Mesothelial cell of epicardium (in vitro differentiated cells): ENCODE measurements at regions not wholly inside any gene's neighbourhood (a gene's known extent, or its start where the extent isn't known, plus 50 kb on each side); places are given as distances from the start of the nearest gene placed in this dataset.

ENCODE experiments used
- DNase-seq, 2 experiments: peaks; one replicate each; pipeline ENCODE4 v3.0.0; 2021; ENCODE audit warnings: low spot score in 2 of 2; ENCODE audit not compliant: unreplicated experiment in 2 of 2
- H3K27ac Mint-ChIP-seq: 2 replicates; pipeline ENCODE4 v1.8.0; 2021; ENCODE audit warnings: mixed read lengths
- H3K27me3 Mint-ChIP-seq: 2 replicates; pipeline ENCODE4 v1.8.0; 2021; ENCODE audit warnings: low read depth, mixed read lengths
- H3K36me3 Mint-ChIP-seq: 2 replicates; pipeline ENCODE4 v1.8.0; 2021; ENCODE audit warnings: mixed read lengths
- H3K4me1 Mint-ChIP-seq: 2 replicates; pipeline ENCODE4 v1.8.0; 2021; ENCODE audit warnings: mixed read lengths
- H3K4me3 Mint-ChIP-seq: 2 replicates; pipeline ENCODE4 v1.8.0; 2021; ENCODE audit warnings: mild to moderate bottlenecking, moderate library complexity, mixed read lengths
- H3K9me3 Mint-ChIP-seq: 2 replicates; pipeline ENCODE4 v1.8.0; 2021; ENCODE audit warnings: mixed read lengths
- TF ChIP-seq, protein P1 (sequence below): fragments of 200-600 bp; sonication (generic); IDR thresholded peaks from one replicate; pipeline ENCODE4 v1.5.0; 2021; ENCODE audit warnings: antibody characterized with exemption; ENCODE audit not compliant: unreplicated experiment

GRCh38 chr22:47807506-47807905 lies 1045.1 kb downstream of the TBC1D22A start:
- Mint-ChIP-seq H3K36me3 (no peaks in the 10 kb centered on the region), H3K4me3 (no peak overlapping the region), H3K4me1 (no peaks in the 10 kb centered on the region), H3K27ac (no peak overlapping the region), H3K9me3 (peaks cover 7% of the 10 kb centered on the region), H3K27me3 (no peaks in the 10 kb centered on the region)
- no peak for DNase-seq
- TF ChIP-seq, protein P1, sequence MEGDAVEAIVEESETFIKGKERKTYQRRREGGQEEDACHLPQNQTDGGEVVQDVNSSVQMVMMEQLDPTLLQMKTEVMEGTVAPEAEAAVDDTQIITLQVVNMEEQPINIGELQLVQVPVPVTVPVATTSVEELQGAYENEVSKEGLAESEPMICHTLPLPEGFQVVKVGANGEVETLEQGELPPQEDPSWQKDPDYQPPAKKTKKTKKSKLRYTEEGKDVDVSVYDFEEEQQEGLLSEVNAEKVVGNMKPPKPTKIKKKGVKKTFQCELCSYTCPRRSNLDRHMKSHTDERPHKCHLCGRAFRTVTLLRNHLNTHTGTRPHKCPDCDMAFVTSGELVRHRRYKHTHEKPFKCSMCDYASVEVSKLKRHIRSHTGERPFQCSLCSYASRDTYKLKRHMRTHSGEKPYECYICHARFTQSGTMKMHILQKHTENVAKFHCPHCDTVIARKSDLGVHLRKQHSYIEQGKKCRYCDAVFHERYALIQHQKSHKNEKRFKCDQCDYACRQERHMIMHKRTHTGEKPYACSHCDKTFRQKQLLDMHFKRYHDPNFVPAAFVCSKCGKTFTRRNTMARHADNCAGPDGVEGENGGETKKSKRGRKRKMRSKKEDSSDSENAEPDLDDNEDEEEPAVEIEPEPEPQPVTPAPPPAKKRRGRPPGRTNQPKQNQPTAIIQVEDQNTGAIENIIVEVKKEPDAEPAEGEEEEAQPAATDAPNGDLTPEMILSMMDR = no peak

GRCh38 chr22:47806894-47807293 lies 1044.4 kb downstream of the TBC1D22A start:
- TF ChIP-seq, protein P1 = no peak

DNA sequence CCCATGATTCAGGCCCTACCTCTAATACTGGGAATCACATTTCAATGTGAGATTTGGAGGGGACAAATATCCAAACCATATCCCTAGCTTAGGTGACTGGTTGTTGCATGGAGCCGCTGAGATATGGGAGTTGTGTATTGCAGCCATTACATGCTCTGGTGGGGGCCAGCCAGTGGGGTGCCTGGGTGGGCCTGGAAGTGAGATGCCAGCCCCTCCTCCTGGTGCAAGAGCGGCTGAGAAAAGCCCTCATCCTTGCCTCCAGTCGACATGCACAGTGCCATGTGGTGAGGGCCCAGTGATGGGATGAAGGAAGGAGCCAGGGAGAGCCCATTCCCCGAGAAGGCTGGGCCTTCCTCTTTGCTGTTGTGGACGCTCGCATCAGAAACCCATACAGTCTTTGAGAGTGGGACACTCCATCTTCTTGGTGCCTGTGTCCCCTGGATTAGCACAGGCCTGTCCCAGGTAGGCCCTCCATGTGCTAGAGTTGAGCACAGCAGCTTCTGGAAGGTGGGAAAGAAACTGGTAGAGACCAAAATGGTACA lies 1043.0 kb downstream of the TBC1D22A start:
- peaks cover 7% of the 10 kb centered on the region for H3K9me3 Mint-ChIP-seq
- no peak for DNase-seq
- no peaks in the 10 kb centered on the region for H3K36me3 Mint-ChIP-seq
- H3K4me3 Mint-ChIP-seq = no peak overlapping the region
- no peak overlapping the region for H3K27ac Mint-ChIP-seq
- H3K4me1 Mint-ChIP-seq = no peaks in the 10 kb centered on the region
- TF ChIP-seq, protein P1 = no peak
- no peaks in the 10 kb centered on the region for H3K27me3 Mint-ChIP-seq

More at GRCh38 chr22:47806894-47807293, 1044.4 kb downstream of the TBC1D22A start:
- peaks cover 7% of the 10 kb centered on the region for H3K9me3 Mint-ChIP-seq
- no peaks in the 10 kb centered on the region for H3K27me3 Mint-ChIP-seq
- H3K36me3 Mint-ChIP-seq = no peaks in the 10 kb centered on the region
- no peaks in the 10 kb centered on the region for H3K4me1 Mint-ChIP-seq
- no peak overlapping the region for H3K27ac Mint-ChIP-seq
- no peak overlapping the region for H3K4me3 Mint-ChIP-seq
- no peak for DNase-seq

GRCh38 chr22:47804281-47804680 lies 1041.8 kb downstream of the TBC1D22A start:
- peaks cover 16% of the 10 kb centered on the region for H3K9me3 Mint-ChIP-seq
- no peaks in the 10 kb centered on the region for H3K27me3 Mint-ChIP-seq
- no peak overlapping the region for H3K4me3 Mint-ChIP-seq
- TF ChIP-seq, protein P1 = no peak
- no peaks in the 10 kb centered on the region for H3K36me3 Mint-ChIP-seq
- no peak overlapping the region for H3K27ac Mint-ChIP-seq
- no peaks in the 10 kb centered on the region for H3K4me1 Mint-ChIP-seq
- DNase-seq = no peak

DNA sequence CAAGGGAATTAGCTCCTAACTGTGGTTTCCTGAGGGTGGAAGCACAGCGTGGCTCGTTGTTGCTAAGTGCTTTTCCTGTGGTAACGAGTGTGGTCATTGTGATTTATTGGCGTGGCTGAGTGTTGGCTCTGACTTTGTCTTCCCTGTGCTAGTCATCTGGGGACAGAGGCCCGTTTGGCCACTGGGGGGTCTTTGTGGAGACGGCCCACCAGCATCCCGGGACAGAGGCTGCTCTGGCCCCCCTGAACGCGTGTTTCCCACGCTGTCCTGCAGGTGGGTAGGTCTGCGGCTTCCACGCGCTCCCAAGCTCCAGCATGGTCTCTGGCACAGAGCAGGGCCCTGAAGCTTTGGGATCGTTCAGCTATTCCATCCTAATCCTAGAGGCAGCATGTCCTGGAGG lies 1040.0 kb downstream of the TBC1D22A start:
- H3K27ac Mint-ChIP-seq = no peak overlapping the region
- no peak for DNase-seq
- H3K9me3 Mint-ChIP-seq = peaks cover 29% of the 10 kb centered on the region
- H3K4me3 Mint-ChIP-seq = no peak overlapping the region
- no peaks in the 10 kb centered on the region for H3K36me3 Mint-ChIP-seq
- no peaks in the 10 kb centered on the region for H3K27me3 Mint-ChIP-seq
- no peaks in the 10 kb centered on the region for H3K4me1 Mint-ChIP-seq
- TF ChIP-seq, protein P1 = no peak
